ENCODE measurements at regions not wholly inside any gene's neighbourhood (a gene's known extent, or its start where the extent isn't known, plus 50 kb on each side); places are given as distances from the start of the nearest gene placed in this dataset.

GRCh38 chr3:177444696-177445095 is 247.4 kb upstream of the TBL1XR1 start:
- no peak overlapping the region for H3K27ac ChIP-seq (ENCODE audit: low read depth, low read length)
- H3K4me2 ChIP-seq (ENCODE audit: insufficient read depth, low read length): no peak overlapping the region
- H2AFZ ChIP-seq (ENCODE audit: low read length): no peak overlapping the region
- H3K9me3 ChIP-seq (ENCODE audit: low read depth, low read length): no peaks in the 10 kb centered on the region
- DNase-seq (ENCODE audit: insufficient read length, low spot score, missing footprints): no peak
- no peaks in the 10 kb centered on the region for H4K20me1 ChIP-seq (ENCODE audit: insufficient read depth, low read length)
- H3K4me3 ChIP-seq (ENCODE audit: insufficient read depth, low read length): no peak overlapping the region
- no peaks in the 10 kb centered on the region for H3K27me3 ChIP-seq (ENCODE audit: insufficient read depth, low read length)
- H3K79me2 ChIP-seq (ENCODE audit: insufficient read depth, low read length): no peaks in the 10 kb centered on the region
- H3K36me3 ChIP-seq (ENCODE audit: insufficient read depth, low read length): no peaks in the 10 kb centered on the region
- peaks cover 6% of the 10 kb centered on the region for H3K4me1 ChIP-seq (ENCODE audit: insufficient read depth, low read length)
- TF ChIP-seq, protein P1, sequence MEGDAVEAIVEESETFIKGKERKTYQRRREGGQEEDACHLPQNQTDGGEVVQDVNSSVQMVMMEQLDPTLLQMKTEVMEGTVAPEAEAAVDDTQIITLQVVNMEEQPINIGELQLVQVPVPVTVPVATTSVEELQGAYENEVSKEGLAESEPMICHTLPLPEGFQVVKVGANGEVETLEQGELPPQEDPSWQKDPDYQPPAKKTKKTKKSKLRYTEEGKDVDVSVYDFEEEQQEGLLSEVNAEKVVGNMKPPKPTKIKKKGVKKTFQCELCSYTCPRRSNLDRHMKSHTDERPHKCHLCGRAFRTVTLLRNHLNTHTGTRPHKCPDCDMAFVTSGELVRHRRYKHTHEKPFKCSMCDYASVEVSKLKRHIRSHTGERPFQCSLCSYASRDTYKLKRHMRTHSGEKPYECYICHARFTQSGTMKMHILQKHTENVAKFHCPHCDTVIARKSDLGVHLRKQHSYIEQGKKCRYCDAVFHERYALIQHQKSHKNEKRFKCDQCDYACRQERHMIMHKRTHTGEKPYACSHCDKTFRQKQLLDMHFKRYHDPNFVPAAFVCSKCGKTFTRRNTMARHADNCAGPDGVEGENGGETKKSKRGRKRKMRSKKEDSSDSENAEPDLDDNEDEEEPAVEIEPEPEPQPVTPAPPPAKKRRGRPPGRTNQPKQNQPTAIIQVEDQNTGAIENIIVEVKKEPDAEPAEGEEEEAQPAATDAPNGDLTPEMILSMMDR (IDR thresholded peaks at IDR 0.05; ENCODE audit: extremely low read depth, low read depth, low read length): no peak

GRCh38 chr3:177445549-177445948 is 248.3 kb upstream of the TBL1XR1 start:
- H3K27me3 ChIP-seq (ENCODE audit: insufficient read depth, low read length): no peaks in the 10 kb centered on the region
- no peaks in the 10 kb centered on the region for H4K20me1 ChIP-seq (ENCODE audit: insufficient read depth, low read length)
- peaks cover 6% of the 10 kb centered on the region for H3K4me1 ChIP-seq (ENCODE audit: insufficient read depth, low read length)
- no peaks in the 10 kb centered on the region for H3K79me2 ChIP-seq (ENCODE audit: insufficient read depth, low read length)
- TF ChIP-seq, protein P1 (IDR thresholded peaks at IDR 0.05; ENCODE audit: extremely low read depth, low read depth, low read length): no peak
- no peak overlapping the region for H3K4me3 ChIP-seq (ENCODE audit: insufficient read depth, low read length)
- H3K36me3 ChIP-seq (ENCODE audit: insufficient read depth, low read length): no peaks in the 10 kb centered on the region
- no peak overlapping the region for H3K27ac ChIP-seq (ENCODE audit: low read depth, low read length)
- H2AFZ ChIP-seq (ENCODE audit: low read length): no peak overlapping the region
- no peaks in the 10 kb centered on the region for H3K9me3 ChIP-seq (ENCODE audit: low read depth, low read length)
- H3K4me2 ChIP-seq (ENCODE audit: insufficient read depth, low read length): no peak overlapping the region
- DNase-seq (ENCODE audit: insufficient read length, low spot score, missing footprints): no peak

- Histone ChIP-seq H3K4me1 (ENCODE audit: insufficient read depth, low read length) (peaks cover 6% of the 10 kb centered on the region), H4K20me1 (ENCODE audit: insufficient read depth, low read length) (no peaks in the 10 kb centered on the region), H3K27ac (ENCODE audit: low read depth, low read length) (no peak overlapping the region), H3K4me3 (ENCODE audit: insufficient read depth, low read length) (no peak overlapping the region), H2AFZ (ENCODE audit: low read length) (no peak overlapping the region), H3K4me2 (ENCODE audit: insufficient read depth, low read length) (no peak overlapping the region), H3K36me3 (ENCODE audit: insufficient read depth, low read length) (no peaks in the 10 kb centered on the region), H3K27me3 (ENCODE audit: insufficient read depth, low read length) (no peaks in the 10 kb centered on the region), H3K79me2 (ENCODE audit: insufficient read depth, low read length) (no peaks in the 10 kb centered on the region), H3K9me3 (ENCODE audit: low read depth, low read length) (no peaks in the 10 kb centered on the region)
- no peak for DNase-seq (ENCODE audit: insufficient read length, low spot score, missing footprints)
- TF ChIP-seq, protein P1 (IDR thresholded peaks at IDR 0.05; ENCODE audit: extremely low read depth, low read depth, low read length): no peak
Measured at GRCh38 chr3:177446165-177446601, 248.9 kb upstream of the TBL1XR1 start.

DNA sequence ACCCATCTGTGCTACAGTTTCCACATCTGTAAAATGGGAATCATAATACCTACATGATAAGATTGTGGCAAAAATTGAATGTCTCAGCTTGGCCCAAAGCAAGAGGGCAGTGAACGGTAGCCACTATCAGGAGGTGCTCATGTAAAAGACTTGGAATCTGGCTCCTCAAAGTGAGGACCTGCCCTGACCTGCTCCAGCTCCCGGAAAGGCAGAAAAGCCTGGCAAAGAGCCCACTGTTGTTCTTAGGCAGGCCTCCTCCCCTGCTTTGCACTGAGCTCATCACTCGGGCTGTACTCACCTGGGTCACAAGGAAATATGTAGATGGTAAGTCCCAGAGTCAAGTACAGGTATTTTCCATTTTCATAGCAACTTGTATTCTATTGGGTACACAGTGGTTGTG is 250.7 kb upstream of the TBL1XR1 start:
- no peaks in the 10 kb centered on the region for H3K79me2 ChIP-seq (ENCODE audit: insufficient read depth, low read length)

More for the DNA sequence above, 250.7 kb upstream of the TBL1XR1 start:
- Histone ChIP-seq H3K4me1 (ENCODE audit: insufficient read depth, low read length) (peaks cover 14% of the 10 kb centered on the region), H4K20me1 (ENCODE audit: insufficient read depth, low read length) (no peaks in the 10 kb centered on the region), H2AFZ (ENCODE audit: low read length) (no peak overlapping the region), H3K4me2 (ENCODE audit: insufficient read depth, low read length) (no peak overlapping the region), H3K27ac (ENCODE audit: low read depth, low read length) (no peak overlapping the region), H3K9me3 (ENCODE audit: low read depth, low read length) (no peaks in the 10 kb centered on the region), H3K36me3 (ENCODE audit: insufficient read depth, low read length) (no peaks in the 10 kb centered on the region), H3K4me3 (ENCODE audit: insufficient read depth, low read length) (no peak overlapping the region), H3K27me3 (ENCODE audit: insufficient read depth, low read length) (no peaks in the 10 kb centered on the region)
- TF ChIP-seq, protein P1 (IDR thresholded peaks at IDR 0.05; ENCODE audit: extremely low read depth, low read depth, low read length): no peak
- DNase-seq (ENCODE audit: insufficient read length, low spot score, missing footprints): no peak

Data from osteoblast (primary cell).